Activated CD4-positive, CD25-positive, alpha-beta regulatory T cell treated with anti-CD3 and anti-CD28 coated beads, Interleukin-2, amount 50 U/mL, for 72 hours (primary cell): ENCODE measurements at regions not wholly inside any gene's neighbourhood (a gene's known extent, or its start where the extent isn't known, plus 50 kb on each side); places are given as distances from the start of the nearest gene placed in this dataset.
"Not testable (repeated sequence)": the region's sequence is repeated elsewhere in the genome, so short reads cannot be mapped to it uniquely, and the experiment has no call there.

ENCODE experiments used
- DNase-seq: peaks from one replicate; pipeline ENCODE4 v3.0.0; 2021

GRCh38 chrX:74179990-74180389 lies 124.0 kb upstream of the ZCCHC13 start:
- DNase-seq: no peak

- DNase-seq: no peak
Measured at GRCh38 chrX:74179499-74179898, 124.5 kb upstream of the ZCCHC13 start.

GRCh38 chrX:74179071-74179470 lies 124.9 kb upstream of the ZCCHC13 start:
- no peak for DNase-seq

GRCh38 chrX:74178536-74178935 lies 125.4 kb upstream of the ZCCHC13 start:
- no peak for DNase-seq

- DNase-seq: no peak
Measured at GRCh38 chrX:74171465-74171864, 132.5 kb upstream of the ZCCHC13 start.

GRCh38 chrX:74162199-74162598 lies 141.8 kb upstream of the ZCCHC13 start:
- no peak for DNase-seq

GRCh38 chrX:74160816-74161215 lies 143.2 kb upstream of the ZCCHC13 start:
- DNase-seq: no peak

- no peak for DNase-seq
Measured at GRCh38 chrX:74160358-74160757, 143.6 kb upstream of the ZCCHC13 start.

- no peak for DNase-seq
Measured at GRCh38 chrX:74147439-74147838, 156.5 kb upstream of the ZCCHC13 start.

- no peak for DNase-seq
Measured at GRCh38 chrX:74138943-74139342, 165.0 kb upstream of the ZCCHC13 start.

GRCh38 chrX:74133156-74133796 lies 170.7 kb upstream of the ZCCHC13 start:
- DNase-seq: no peak

- DNase-seq: no peak
Measured at GRCh38 chrX:74132280-74132679, 171.7 kb upstream of the ZCCHC13 start.

GRCh38 chrX:74119016-74119910 lies 184.7 kb upstream of the ZCCHC13 start:
- no peak for DNase-seq

- DNase-seq: no peak
Measured at GRCh38 chrX:74117962-74118902, 185.7 kb upstream of the ZCCHC13 start.

- no peak for DNase-seq
Measured at GRCh38 chrX:74111245-74111644, 192.7 kb upstream of the ZCCHC13 start.

GRCh38 chrX:74107666-74108065 lies 196.3 kb upstream of the ZCCHC13 start:
- DNase-seq: no peak

GRCh38 chrX:74104356-74105015 lies 199.5 kb upstream of the ZCCHC13 start:
- no peak for DNase-seq

- not testable (repeated sequence) for DNase-seq
Measured at GRCh38 chrX:74098407-74098806, 205.6 kb upstream of the ZCCHC13 start.

GRCh38 chrX:74090049-74090448 lies 213.9 kb upstream of the ZCCHC13 start:
- DNase-seq: no peak

GRCh38 chrX:74085642-74086236 lies 218.2 kb upstream of the ZCCHC13 start:
- no peak for DNase-seq

GRCh38 chrX:74080165-74080564 lies 223.8 kb upstream of the ZCCHC13 start:
- DNase-seq: no peak

GRCh38 chrX:74065831-74066390 lies 213.4 kb upstream of the XIST start:
- no peak for DNase-seq
